Loucy (cell line): ENCODE measurements at regions not wholly inside any gene's neighbourhood (a gene's known extent, or its start where the extent isn't known, plus 50 kb on each side); places are given as distances from the start of the nearest gene placed in this dataset.

Experiments
- H2AFZ ChIP-seq: fragments of 200-600 bp; sonication (generic); 2 replicates; pipeline ENCODE4 v1.6.0; 2016; ENCODE audit warnings: antibody characterized with exemption, mild to moderate bottlenecking, low read length, moderate library complexity
- H3F3A ChIP-seq: fragments of 200-600 bp; 2 replicates; pipeline ENCODE4 v1.6.0; 2016; ENCODE audit warnings: antibody characterized with exemption, low read depth, mild to moderate bottlenecking
- H3K27me3 ChIP-seq: fragments of 200-600 bp; sonication (generic); 2 replicates; pipeline ENCODE4 v1.6.1; 2014; ENCODE audit warnings: low read length, mild to moderate bottlenecking; ENCODE audit not compliant: insufficient read depth, poor library complexity, severe bottlenecking
- H3K36me3 ChIP-seq: fragments of 200-600 bp; sonication (generic); 2 replicates; pipeline ENCODE4 v1.6.1; 2016; ENCODE audit warnings: low read length; ENCODE audit not compliant: insufficient read depth
- H3K4me1 ChIP-seq: fragments of 200-600 bp; sonication (generic); 2 replicates; pipeline ENCODE4 v1.5.1; 2014; ENCODE audit warnings: low read length, mild to moderate bottlenecking; ENCODE audit not compliant: insufficient read depth, poor library complexity, severe bottlenecking
- H3K4me2 ChIP-seq: fragments of 200-600 bp; sonication (generic); 2 replicates; pipeline ENCODE4 v1.6.0; 2014; ENCODE audit warnings: antibody characterized with exemption, low read length, low read depth, mild to moderate bottlenecking; ENCODE audit not compliant: poor library complexity, severe bottlenecking
- H3K4me3 ChIP-seq: fragments of 200-600 bp; sonication (generic); 2 replicates; pipeline ENCODE4 v1.5.1; 2014; ENCODE audit warnings: low read length, mild to moderate bottlenecking, mixed read lengths; ENCODE audit not compliant: poor library complexity, severe bottlenecking
- H3K79me2 ChIP-seq: fragments of 200-600 bp; sonication (generic); 2 replicates; pipeline ENCODE4 v1.6.1; 2014; ENCODE audit warnings: low read length; ENCODE audit not compliant: insufficient read depth
- H3K9ac ChIP-seq: fragments of 200-600 bp; sonication (generic); 2 replicates; pipeline ENCODE4 v1.6.0; 2014; ENCODE audit warnings: mild to moderate bottlenecking, low read depth, low read length, moderate library complexity; ENCODE audit not compliant: poor library complexity, severe bottlenecking
- H3K9me2 ChIP-seq: fragments of 200-600 bp; sonication (generic); replicated peaks from 2 replicates; pipeline ENCODE4 v1.6.1; 2016; ENCODE audit warnings: low read depth, low read length, mixed read lengths
- H3K9me3 ChIP-seq: fragments of 200-600 bp; sonication (generic); 2 replicates; pipeline ENCODE4 v1.6.1; 2014; ENCODE audit warnings: mild to moderate bottlenecking, antibody characterized with exemption, low read length, low read depth; ENCODE audit not compliant: insufficient read depth
- H4K20me1 ChIP-seq: fragments of 200-600 bp; sonication (generic); 2 replicates; pipeline ENCODE4 v1.6.0; 2014; ENCODE audit warnings: antibody characterized with exemption, low read length, mild to moderate bottlenecking; ENCODE audit not compliant: insufficient read depth, poor library complexity, severe bottlenecking
- CTCF ChIP-seq: fragments of 200-600 bp; sonication (generic); conservative IDR thresholded peaks from 2 replicates; pipeline ENCODE4 v1.5.1; 2014; ENCODE audit warnings: mild to moderate bottlenecking, antibody characterized with exemption, low read length
- EZH2phosphoT487 ChIP-seq: fragments of 200-600 bp; IDR thresholded peaks from 2 replicates; pipeline ENCODE4 v1.6.1; 2018; ENCODE audit warnings: antibody characterized with exemption, mild to moderate bottlenecking, moderate library complexity, borderline replicate concordance

GRCh38 chr14:25993830-25994229 is 604.0 kb downstream of the NOVA1 start:
- Histone ChIP-seq H4K20me1 (no peaks in the 10 kb centered on the region), H3K4me1 (no peaks in the 10 kb centered on the region), H3K9me3 (no peaks in the 10 kb centered on the region; the same call in 1 of the 2 replicates), H3F3A (no peaks in the 10 kb centered on the region), H3K4me2 (no peak overlapping the region), H3K79me2 (no peaks in the 10 kb centered on the region), H3K36me3 (no peaks in the 10 kb centered on the region), H2AFZ (no peak overlapping the region), H3K9ac (no peak overlapping the region), H3K9me2 (no peaks in the 10 kb centered on the region), H3K27me3 (no peaks in the 10 kb centered on the region), H3K4me3 (no peak overlapping the region)
- TF ChIP-seq CTCF (no peak), EZH2phosphoT487 (no peak)

- Histone ChIP-seq H2AFZ (no peak overlapping the region), H3F3A (no peaks in the 10 kb centered on the region), H3K4me3 (no peak overlapping the region), H3K4me1 (no peaks in the 10 kb centered on the region), H3K36me3 (no peaks in the 10 kb centered on the region), H4K20me1 (no peaks in the 10 kb centered on the region), H3K27me3 (no peaks in the 10 kb centered on the region), H3K4me2 (no peak overlapping the region), H3K79me2 (no peaks in the 10 kb centered on the region), H3K9me3 (no peaks in the 10 kb centered on the region; the same call in 1 of the 2 replicates), H3K9me2 (no peaks in the 10 kb centered on the region), H3K9ac (no peak overlapping the region)
- TF ChIP-seq EZH2phosphoT487 (no peak), CTCF (no peak)
Observed at GRCh38 chr14:25988536-25988935, 609.3 kb downstream of the NOVA1 start.

GRCh38 chr14:25955772-25956171 is 642.1 kb downstream of the NOVA1 start:
- Histone ChIP-seq H3K9me2 (no peaks in the 10 kb centered on the region), H3K4me2 (no peak overlapping the region), H3K9ac (no peak overlapping the region), H4K20me1 (no peaks in the 10 kb centered on the region), H3K36me3 (no peaks in the 10 kb centered on the region), H3K4me1 (no peaks in the 10 kb centered on the region), H2AFZ (no peak overlapping the region), H3K9me3 (no peaks in the 10 kb centered on the region), H3F3A (no peaks in the 10 kb centered on the region), H3K27me3 (no peaks in the 10 kb centered on the region), H3K4me3 (no peak overlapping the region), H3K79me2 (no peaks in the 10 kb centered on the region)
- TF ChIP-seq EZH2phosphoT487 (no peak), CTCF (no peak)
